ENCODE measurements at regions not wholly inside any gene's neighbourhood (a gene's known extent, or its start where the extent isn't known, plus 50 kb on each side); places are given as distances from the start of the nearest gene placed in this dataset.

DNA sequence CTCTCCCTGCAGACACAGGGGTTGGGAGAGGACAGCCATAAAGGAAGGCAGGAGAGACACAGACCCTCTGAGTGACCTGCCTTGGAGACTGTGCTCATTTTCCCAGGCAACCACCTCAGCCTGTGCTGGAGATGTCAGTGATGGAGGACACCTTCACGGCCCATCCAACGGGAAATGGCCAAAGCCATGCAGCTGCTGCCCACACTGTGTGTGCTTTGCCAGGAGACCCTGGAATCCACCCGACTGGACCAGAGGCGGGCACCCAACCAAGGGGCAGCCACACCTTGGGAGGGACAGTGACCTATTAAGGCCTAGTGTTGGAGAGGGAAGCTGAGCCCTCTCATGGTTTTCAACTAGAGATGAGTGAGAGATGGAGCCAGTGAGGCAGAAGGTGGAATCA is 192.5 kb downstream of the SMAD2 start:
- Histone ChIP-seq H3K4me1 (ENCODE audit: insufficient read depth, low read length, poor library complexity, severe bottlenecking) (no peaks in the 10 kb centered on the region), H3K27ac (ENCODE audit: low read depth, low read length, poor library complexity, severe bottlenecking) (no peak overlapping the region), H3K4me2 (ENCODE audit: low read length) (no peak overlapping the region), H3K4me3 (ENCODE audit: low read depth, low read length, poor library complexity, severe bottlenecking) (no peak overlapping the region), H3K79me2 (ENCODE audit: insufficient read depth, low read depth, low read length) (no peaks in the 10 kb centered on the region), H3K9me2 (ENCODE audit: insufficient read depth, low read length) (no peaks in the 10 kb centered on the region), H3K9me3 (ENCODE audit: low read length) (no peaks in the 10 kb centered on the region), H3K36me3 (ENCODE audit: insufficient read depth, low read length) (no peaks in the 10 kb centered on the region), H2AFZ (ENCODE audit: low read length) (no peak overlapping the region), H4K20me1 (ENCODE audit: insufficient read depth, low read length) (no peaks in the 10 kb centered on the region)
- DNase-seq (ENCODE audit: low spot score), result no peak
- no peak for TF ChIP-seq EZH2phosphoT487 (IDR thresholded peaks at IDR 0.05; ENCODE audit: borderline replicate concordance, low read depth, low read length)
- TF ChIP-seq, protein P1, sequence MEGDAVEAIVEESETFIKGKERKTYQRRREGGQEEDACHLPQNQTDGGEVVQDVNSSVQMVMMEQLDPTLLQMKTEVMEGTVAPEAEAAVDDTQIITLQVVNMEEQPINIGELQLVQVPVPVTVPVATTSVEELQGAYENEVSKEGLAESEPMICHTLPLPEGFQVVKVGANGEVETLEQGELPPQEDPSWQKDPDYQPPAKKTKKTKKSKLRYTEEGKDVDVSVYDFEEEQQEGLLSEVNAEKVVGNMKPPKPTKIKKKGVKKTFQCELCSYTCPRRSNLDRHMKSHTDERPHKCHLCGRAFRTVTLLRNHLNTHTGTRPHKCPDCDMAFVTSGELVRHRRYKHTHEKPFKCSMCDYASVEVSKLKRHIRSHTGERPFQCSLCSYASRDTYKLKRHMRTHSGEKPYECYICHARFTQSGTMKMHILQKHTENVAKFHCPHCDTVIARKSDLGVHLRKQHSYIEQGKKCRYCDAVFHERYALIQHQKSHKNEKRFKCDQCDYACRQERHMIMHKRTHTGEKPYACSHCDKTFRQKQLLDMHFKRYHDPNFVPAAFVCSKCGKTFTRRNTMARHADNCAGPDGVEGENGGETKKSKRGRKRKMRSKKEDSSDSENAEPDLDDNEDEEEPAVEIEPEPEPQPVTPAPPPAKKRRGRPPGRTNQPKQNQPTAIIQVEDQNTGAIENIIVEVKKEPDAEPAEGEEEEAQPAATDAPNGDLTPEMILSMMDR (conservative IDR thresholded peaks at IDR 0.05; ENCODE audit: low read length), result no peak
- CTCF ChIA-PET (ENCODE audit: unreplicated experiment), result no interaction called here
- intact Hi-C loops (cut with micrococcal nuclease; ENCODE audit: unreplicated experiment), result no loop called here
- POLR2A ChIA-PET, result no interaction called here
- no TSS peak for BruUV-seq (replicated peaks)

DNA sequence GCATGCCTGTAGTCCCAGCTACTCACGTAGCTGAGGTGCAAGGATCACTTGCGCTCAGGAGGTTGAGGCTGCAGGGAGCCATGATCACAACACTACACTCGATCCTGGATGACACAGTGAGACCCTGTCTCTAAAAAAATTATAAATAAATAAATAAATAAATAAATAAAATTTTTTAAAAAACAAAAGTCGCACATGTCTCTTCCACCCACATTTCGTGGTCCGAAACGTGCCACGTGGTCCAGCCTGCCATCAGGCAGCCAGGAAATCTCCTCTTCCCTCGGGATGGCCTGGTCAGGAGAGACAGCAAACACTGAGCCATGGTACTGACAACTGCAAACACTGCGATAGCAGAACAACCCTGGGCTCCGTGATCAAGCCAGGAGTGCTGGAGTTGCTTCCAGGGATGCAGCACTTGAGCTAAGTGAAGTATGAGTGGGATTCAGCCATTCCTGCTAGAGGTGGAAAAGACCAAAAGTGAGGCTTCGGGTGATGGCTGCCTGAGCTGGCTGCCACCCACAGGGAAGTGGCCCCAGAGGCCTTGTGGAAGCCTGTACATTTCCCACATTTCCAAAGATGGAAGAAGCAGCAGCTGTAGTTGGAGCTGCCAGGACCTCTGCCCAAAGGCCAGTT is 193.1 kb downstream of the SMAD2 start:
- no TSS peak for BruUV-seq (replicated peaks)
- H2AFZ ChIP-seq (ENCODE audit: low read length), result no peak overlapping the region
- H3K9me3 ChIP-seq (ENCODE audit: low read length), result no peaks in the 10 kb centered on the region
- ChIA-PET CTCF (ENCODE audit: unreplicated experiment) (no interaction called here), POLR2A (no interaction called here)
- H3K9me2 ChIP-seq (ENCODE audit: insufficient read depth, low read length), result no peaks in the 10 kb centered on the region
- H4K20me1 ChIP-seq (ENCODE audit: insufficient read depth, low read length), result no peaks in the 10 kb centered on the region
- no peak overlapping the region for H3K27ac ChIP-seq (ENCODE audit: low read depth, low read length, poor library complexity, severe bottlenecking)
- no peaks in the 10 kb centered on the region for H3K79me2 ChIP-seq (ENCODE audit: insufficient read depth, low read depth, low read length)
- H3K36me3 ChIP-seq (ENCODE audit: insufficient read depth, low read length), result no peaks in the 10 kb centered on the region
- no peak overlapping the region for H3K4me3 ChIP-seq (ENCODE audit: low read depth, low read length, poor library complexity, severe bottlenecking)
- no peak for TF ChIP-seq EZH2phosphoT487 (IDR thresholded peaks at IDR 0.05; ENCODE audit: borderline replicate concordance, low read depth, low read length)
- TF ChIP-seq, protein P1 (conservative IDR thresholded peaks at IDR 0.05; ENCODE audit: low read length), result no peak
- H3K4me1 ChIP-seq (ENCODE audit: insufficient read depth, low read length, poor library complexity, severe bottlenecking), result no peaks in the 10 kb centered on the region
- H3K4me2 ChIP-seq (ENCODE audit: low read length), result no peak overlapping the region
- no peak for DNase-seq (ENCODE audit: low spot score)
- intact Hi-C loops (cut with micrococcal nuclease; ENCODE audit: unreplicated experiment), result no loop called here

DNA sequence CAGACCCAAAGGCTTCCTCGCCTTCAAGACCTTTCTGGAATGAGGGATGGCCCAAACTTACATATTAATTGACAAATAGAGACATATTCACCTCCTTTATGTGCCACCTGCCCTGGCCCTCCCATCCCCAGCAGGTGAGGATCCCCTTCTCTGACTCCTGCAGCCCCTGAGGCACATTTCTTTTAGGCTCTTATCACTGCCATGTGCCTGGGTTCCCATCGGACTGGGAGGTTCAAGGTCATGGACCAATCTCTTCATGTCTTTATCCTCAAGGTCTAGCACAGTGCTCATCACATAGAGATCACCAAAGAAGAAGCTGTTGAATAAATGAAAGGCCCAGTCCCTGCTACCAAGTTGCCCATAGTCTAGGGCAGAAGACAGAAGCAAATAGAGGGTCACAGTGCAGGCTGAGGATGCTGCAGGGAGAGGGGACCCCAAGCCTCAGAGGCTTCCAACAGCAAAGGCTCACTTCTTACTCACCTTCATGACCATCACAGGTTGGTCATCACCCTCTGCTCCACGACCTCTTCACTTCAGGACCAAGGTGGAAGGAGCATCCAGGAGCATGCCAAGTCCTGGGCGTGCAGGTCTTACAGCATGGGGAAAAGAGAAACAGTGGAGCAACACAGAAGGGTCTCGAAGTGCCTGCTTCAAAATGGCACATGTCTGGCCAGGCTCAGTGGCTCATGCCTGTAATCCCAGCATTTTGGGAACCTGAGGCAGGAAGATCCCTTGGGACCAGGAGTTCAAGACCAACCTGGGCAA is 193.9 kb downstream of the SMAD2 start:
- ChIA-PET CTCF (ENCODE audit: unreplicated experiment) (no interaction called here), POLR2A (no interaction called here)
- Histone ChIP-seq H3K4me2 (ENCODE audit: low read length) (no peak overlapping the region), H3K9me2 (ENCODE audit: insufficient read depth, low read length) (no peaks in the 10 kb centered on the region), H3K36me3 (ENCODE audit: insufficient read depth, low read length) (no peaks in the 10 kb centered on the region), H3K9me3 (ENCODE audit: low read length) (no peaks in the 10 kb centered on the region), H3K4me1 (ENCODE audit: insufficient read depth, low read length, poor library complexity, severe bottlenecking) (no peaks in the 10 kb centered on the region), H3K4me3 (ENCODE audit: low read depth, low read length, poor library complexity, severe bottlenecking) (no peak overlapping the region), H3K27ac (ENCODE audit: low read depth, low read length, poor library complexity, severe bottlenecking) (no peak overlapping the region), H3K79me2 (ENCODE audit: insufficient read depth, low read depth, low read length) (no peaks in the 10 kb centered on the region), H4K20me1 (ENCODE audit: insufficient read depth, low read length) (no peaks in the 10 kb centered on the region), H2AFZ (ENCODE audit: low read length) (no peak overlapping the region)
- no peak for TF ChIP-seq EZH2phosphoT487 (IDR thresholded peaks at IDR 0.05; ENCODE audit: borderline replicate concordance, low read depth, low read length)
- TF ChIP-seq, protein P1 (conservative IDR thresholded peaks at IDR 0.05; ENCODE audit: low read length), result no peak
- intact Hi-C loops (cut with micrococcal nuclease; ENCODE audit: unreplicated experiment), result no loop called here
- DNase-seq (ENCODE audit: low spot score), result no peak
- no TSS peak for BruUV-seq (replicated peaks)
